IMR-90 (cell line): ENCODE measurements at regions not wholly inside any gene's neighbourhood (a gene's known extent, or its start where the extent isn't known, plus 50 kb on each side); places are given as distances from the start of the nearest gene placed in this dataset.
A peak's percentile ranks its signal among the peaks of the same experiment; 100 is the strongest.

Source experiments
- ATAC-seq: fragments of 200-7000 bp; cut with Tn5 transposase; 2 replicates; pipeline ENCODE4 v1.9.1; 2020; ENCODE audit warnings: low read depth, mild to moderate bottlenecking, moderate library complexity
- BruUV-seq: library from RNA; stranded (reverse); fragments of 400-500 nt; replicated peaks from 2 replicates; lab custom pipeline; 2021; lab: Mats Ljungman, UMichigan
- CTCF ChIA-PET: fragments of 300-600 bp; formaldehyde crosslinking; extraction: SDS; loops from one replicate; lab custom pipeline; 2021; ENCODE audit warnings: antibody characterized with exemption; lab: Yijun Ruan, JAX
- POLR2A ChIA-PET: fragments of 300-600 bp; sonication (Branson Sonifier 250); formaldehyde crosslinking; loops from one replicate; lab custom pipeline; 2022; ENCODE audit warnings: antibody characterized with exemption; ENCODE audit not compliant: unreplicated experiment; lab: Charles Lee
- DNase-seq: peaks from one replicate; pipeline ENCODE4 v3.0.0; 2013
- H2AFZ ChIP-seq: replicated peaks from 2 replicates; pipeline ENCODE3; 2013; ENCODE audit warnings: low read length, mild to moderate bottlenecking; ENCODE audit not compliant: poor library complexity
- H2AK5ac ChIP-seq: 2 replicates; pipeline ENCODE4 v1.6.1; 2013; ENCODE audit warnings: low read depth, low read length, inconsistent platforms
- H2AK9ac ChIP-seq: replicated peaks from 2 replicates; pipeline ENCODE3; 2013; ENCODE audit warnings: mild to moderate bottlenecking, low read depth, low read length, moderate library complexity; ENCODE audit not compliant: poor library complexity
- H2BK120ac ChIP-seq: 2 replicates; pipeline ENCODE4 v1.6.1; 2013; ENCODE audit warnings: low read depth, low read length, inconsistent platforms
- H2BK15ac ChIP-seq: 3 replicates; pipeline ENCODE4 v1.6.1; 2013; ENCODE audit warnings: low read depth, low read length, inconsistent platforms
- H2BK20ac ChIP-seq: 2 replicates; pipeline ENCODE4 v1.6.1; 2013; ENCODE audit warnings: low read depth, mild to moderate bottlenecking, inconsistent platforms, low read length, moderate library complexity
- H2BK5ac ChIP-seq: 2 replicates; pipeline ENCODE4 v1.6.1; 2013; ENCODE audit warnings: mild to moderate bottlenecking, low read depth, low read length, inconsistent platforms; ENCODE audit not compliant: poor library complexity, severe bottlenecking
- H3K14ac ChIP-seq: replicated peaks from 2 replicates; pipeline ENCODE4 v1.6.1; 2013; ENCODE audit warnings: low read depth, low read length, inconsistent platforms
- H3K18ac ChIP-seq: 2 replicates; pipeline ENCODE4 v1.6.1; 2013; ENCODE audit warnings: low read depth, low read length, control low read depth
- H3K23ac ChIP-seq: 2 replicates; pipeline ENCODE4 v1.6.1; 2013; ENCODE audit warnings: low read depth, low read length, inconsistent platforms
- H3K27ac ChIP-seq: 2 replicates; pipeline ENCODE4 v1.5.1; 2013; ENCODE audit warnings: mild to moderate bottlenecking, control low read depth, low read length; ENCODE audit not compliant: insufficient read depth
- H3K27me3 ChIP-seq: 2 replicates; pipeline ENCODE4 v1.6.1; 2013; ENCODE audit warnings: low read length; ENCODE audit not compliant: control insufficient read depth, insufficient read depth
- H3K36me3 ChIP-seq: 2 replicates; pipeline ENCODE4 v1.6.1; 2013; ENCODE audit warnings: low read length, mixed read lengths; ENCODE audit not compliant: control insufficient read depth, insufficient read depth
- H3K4ac ChIP-seq: 2 replicates; pipeline ENCODE4 v1.6.1; 2013; ENCODE audit warnings: low read depth, low read length, inconsistent platforms
- H3K4me1 ChIP-seq: 2 replicates; pipeline ENCODE4 v1.6.1; 2013; ENCODE audit warnings: low read length, mixed read lengths; ENCODE audit not compliant: control insufficient read depth, insufficient read depth
- H3K4me2 ChIP-seq: 2 replicates; pipeline ENCODE4 v1.6.1; 2013; ENCODE audit warnings: low read depth, mild to moderate bottlenecking, control low read depth, low read length, moderate library complexity
- H3K4me3 ChIP-seq: 2 replicates; pipeline ENCODE4 v1.5.1; 2013; ENCODE audit warnings: low read depth, mild to moderate bottlenecking, control low read depth, low read length, moderate library complexity; ENCODE audit not compliant: insufficient read depth
- H3K56ac ChIP-seq: 2 replicates; pipeline ENCODE4 v1.6.1; 2013; ENCODE audit warnings: low read length, inconsistent platforms; ENCODE audit not compliant: insufficient read depth; ENCODE audit errors: extremely low read depth
- H3K79me1 ChIP-seq, 2 experiments: 2 replicates each; pipeline ENCODE4 v1.6.1; 2013; ENCODE audit warnings: low read length in 2 of 2, inconsistent platforms in 1 of 2, low read depth in 1 of 2
- H3K9ac ChIP-seq: 2 replicates; pipeline ENCODE4 v1.6.1; 2013; ENCODE audit warnings: low read depth, low read length, control low read depth
- H3K9me1 ChIP-seq: 2 replicates; pipeline ENCODE4 v1.6.1; 2013; ENCODE audit warnings: low read length, inconsistent platforms; ENCODE audit not compliant: insufficient read depth
- H3K9me3 ChIP-seq: 2 replicates; pipeline ENCODE4 v1.6.1; 2013; ENCODE audit warnings: low read length; ENCODE audit not compliant: control insufficient read depth, insufficient read depth
- H4K20me1 ChIP-seq: 2 replicates; pipeline ENCODE4 v1.6.1; 2013; ENCODE audit warnings: low read length, inconsistent platforms; ENCODE audit not compliant: insufficient read depth
- H4K5ac ChIP-seq: 2 replicates; pipeline ENCODE4 v1.6.1; 2013; ENCODE audit warnings: mild to moderate bottlenecking, low read depth, low read length, control low read depth
- H4K8ac ChIP-seq, 2 experiments: 2 replicates each; pipeline ENCODE4 v1.6.1; 2013; ENCODE audit warnings: low read depth in 2 of 2, low read length in 2 of 2, control low read depth in 1 of 2, inconsistent platforms in 1 of 2
- H4K91ac ChIP-seq: 2 replicates; pipeline ENCODE4 v1.6.1; 2013; ENCODE audit warnings: low read depth, low read length, inconsistent platforms; ENCODE audit not compliant: insufficient read depth
- CEBPB ChIP-seq: IDR thresholded peaks from 2 replicates; pipeline ENCODE4 v1.6.1; 2012; ENCODE audit warnings: low read depth, low read length, improper control_type of control experiment
- ELK1 ChIP-seq: fragments of 150-350 bp; IDR thresholded peaks from 2 replicates; pipeline ENCODE4 v1.6.1; 2016; ENCODE audit warnings: low read depth, mild to moderate bottlenecking, low read length, moderate library complexity, borderline replicate concordance
- MAFK ChIP-seq: IDR thresholded peaks from 2 replicates; pipeline ENCODE4 v1.6.1; 2012; ENCODE audit warnings: low read depth, low read length, improper control_type of control experiment
- MXI1 ChIP-seq: IDR thresholded peaks from 2 replicates; pipeline ENCODE4 v1.6.1; 2012; ENCODE audit warnings: low read depth, mild to moderate bottlenecking, low read length, moderate library complexity, borderline replicate concordance
- NFE2L2 ChIP-seq: fragments of 150-350 bp; IDR thresholded peaks from 2 replicates; pipeline ENCODE4 v1.6.1; 2016; ENCODE audit warnings: low read depth, mild to moderate bottlenecking, low read length
- POLR2A ChIP-seq: IDR thresholded peaks from 2 replicates; pipeline ENCODE4 v1.6.1; 2012; ENCODE audit warnings: mild to moderate bottlenecking, low read depth, low read length
- RAD21 ChIP-seq: IDR thresholded peaks from 2 replicates; pipeline ENCODE4 v1.6.1; 2012; ENCODE audit warnings: low read length, improper control_type of control experiment
- USF2 ChIP-seq: fragments of 150-350 bp; IDR thresholded peaks from 2 replicates; pipeline ENCODE4 v1.6.1; 2017; ENCODE audit warnings: mild to moderate bottlenecking, antibody characterized with exemption, low read length, low read depth
- WGBS, 2 experiments: methylation state at CpG; one replicate each; pipeline versions ENCODE4 v1.1.5 to v1.1.7; 2013; ENCODE audit warnings: missing lambda C conversion rate in 2 of 2; ENCODE audit not compliant: insufficient read length in 1 of 2; ENCODE audit errors: extremely low coverage in 2 of 2; 5-methylcytosine and 5-hydroxymethylcytosine counted together
- dilution Hi-C: fragments of 300-500 bp; cut with HindIII; formaldehyde crosslinking; loops from one replicate; pipeline ENCODE4 v1.14.3; 2018; ENCODE audit warnings: low sequenced_read_pairs; ENCODE audit not compliant: unreplicated experiment
- in situ Hi-C: fragments of 300-500 bp; cut with MboI; formaldehyde crosslinking; loops from 3 replicates; pipeline ENCODE4 v1.14.3; 2019; ENCODE audit warnings: low sequenced_read_pairs, inconsistent platforms, mixed read lengths
- intact Hi-C: fragments of 100-400 bp; cut with micrococcal nuclease; formaldehyde crosslinking; loops from 2 replicates; pipeline ENCODE4 v1.10.0; 2022

GRCh38 chr5:125198270-125198974 is 452.0 kb upstream of the ZNF608 start:
- H3K36me3 ChIP-seq: no peaks in the 10 kb centered on the region
- no peaks in the 10 kb centered on the region for H3K9me3 ChIP-seq
- peak; percentile 61 for ATAC-seq
- H4K5ac ChIP-seq: no peak overlapping the region
- TF ChIP-seq RAD21 (no peak), CEBPB (no peak), ELK1 (no peak), NFE2L2 (no peak), POLR2A (no peak), USF2 (no peak), MAFK (no peak), MXI1 (no peak)
- no TSS peak for BruUV-seq
- H3K18ac ChIP-seq: no peak overlapping the region
- H2BK15ac ChIP-seq: no peak overlapping the region
- no peak overlapping the region for H3K4ac ChIP-seq
- H4K8ac ChIP-seq: no peak overlapping the region
- dilution Hi-C loops: no loop called here
- no peaks in the 10 kb centered on the region for H3K9me1 ChIP-seq
- no peaks in the 10 kb centered on the region for H3K27me3 ChIP-seq
- no peak overlapping the region for H3K4me3 ChIP-seq
- H2BK5ac ChIP-seq: no peak overlapping the region
- no peak overlapping the region for H3K14ac ChIP-seq
- H4K91ac ChIP-seq: no peak overlapping the region
- H2BK20ac ChIP-seq: no peak overlapping the region
- no peak overlapping the region for H3K23ac ChIP-seq
- no peak overlapping the region for H2AFZ ChIP-seq
- intact Hi-C loops: no loop called here
- no peak overlapping the region for H2AK9ac ChIP-seq
- H3K9ac ChIP-seq: no peak overlapping the region
- in situ Hi-C loops: no loop called here
- peaks cover 5% of the 10 kb centered on the region for H3K4me1 ChIP-seq
- H3K27ac ChIP-seq: no peak overlapping the region
- H2AK5ac ChIP-seq: no peak overlapping the region
- H2BK120ac ChIP-seq: no peak overlapping the region
- H4K20me1 ChIP-seq: no peaks in the 10 kb centered on the region
- WGBS, 2 experiments: no CpG with 5 or more reads among the region's 3 CpGs
- H3K79me1 ChIP-seq: no peaks in the 10 kb centered on the region
- POLR2A ChIA-PET: no interaction called here
- CTCF ChIA-PET: interaction anchor here (0.7 to 1.0 kb wide), 2 partner anchors 16 to 27 kb away, joined by 3 read pairs; no protein-coding TSS in a partner anchor
- peak; percentile 84 for DNase-seq
- no peak overlapping the region for H3K4me2 ChIP-seq
- H3K56ac ChIP-seq: no peak overlapping the region
